Medulla oblongata (tissue), 1 donor: ENCODE measurements at regions not wholly inside any gene's neighbourhood (a gene's known extent, or its start where the extent isn't known, plus 50 kb on each side); places are given as distances from the start of the nearest gene placed in this dataset.
"Not testable (repeated sequence)": the region's sequence is repeated elsewhere in the genome, so short reads cannot be mapped to it uniquely, and the experiment has no call there.

Experiments used
- DNase-seq: peaks from one replicate; pipeline ENCODE4 v3.0.0-alpha.2; 2015; ENCODE audit errors: extremely low spot score

DNA sequence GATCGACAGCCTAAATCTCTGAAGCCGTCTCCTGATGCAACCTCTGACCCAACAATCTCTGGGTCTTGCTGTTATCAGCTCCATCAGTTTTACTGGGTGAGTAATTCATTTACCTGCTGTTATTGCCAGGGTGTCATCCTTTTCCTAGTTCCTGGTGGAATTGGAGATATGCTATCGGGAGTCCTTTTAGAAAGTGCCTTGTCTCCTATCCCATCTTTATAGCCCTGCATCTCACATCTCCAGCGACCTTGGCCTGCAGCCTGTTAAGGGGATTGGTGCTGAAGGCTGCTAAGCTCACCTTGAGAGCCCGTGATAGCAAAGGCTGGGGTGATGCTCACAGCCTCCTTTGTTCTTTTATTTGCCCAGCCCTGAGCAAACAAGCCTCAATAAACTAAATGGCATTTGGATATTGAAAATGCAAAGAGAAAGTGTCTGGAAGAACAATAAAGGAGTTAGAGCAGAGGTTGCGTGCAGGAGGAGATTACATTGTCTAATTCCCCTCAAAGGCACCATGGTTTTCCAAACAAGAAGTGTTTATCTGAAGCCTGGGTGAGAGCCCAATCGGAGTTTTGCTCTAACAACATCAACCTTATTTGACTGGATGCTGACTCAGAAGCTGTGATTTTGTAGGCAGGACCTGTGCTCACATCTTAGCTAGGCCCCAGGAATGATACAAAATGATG, 101.8 kb downstream of the RPLP1 start:
- DNase-seq, result peak; percentile 53

DNA sequence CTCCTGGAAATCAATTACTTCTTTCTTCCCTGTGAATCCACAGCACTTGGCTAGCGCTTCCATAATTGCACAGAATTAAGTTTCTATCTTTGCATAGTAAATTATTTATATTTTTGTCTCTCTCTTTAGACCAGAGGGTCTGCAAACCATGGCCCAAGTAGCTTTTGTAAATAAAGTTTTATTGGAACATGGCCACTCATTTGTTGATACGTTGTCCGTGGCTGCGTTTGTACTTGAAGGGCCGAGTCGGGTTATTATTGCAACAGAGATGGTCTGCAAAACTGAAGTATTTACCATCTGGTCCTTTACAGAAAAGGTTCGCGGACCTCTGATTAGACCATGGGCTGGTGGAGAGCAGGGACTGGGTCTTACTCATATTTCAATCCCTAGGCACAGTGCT, 102.5 kb downstream of the RPLP1 start:
- no peak for DNase-seq

DNA sequence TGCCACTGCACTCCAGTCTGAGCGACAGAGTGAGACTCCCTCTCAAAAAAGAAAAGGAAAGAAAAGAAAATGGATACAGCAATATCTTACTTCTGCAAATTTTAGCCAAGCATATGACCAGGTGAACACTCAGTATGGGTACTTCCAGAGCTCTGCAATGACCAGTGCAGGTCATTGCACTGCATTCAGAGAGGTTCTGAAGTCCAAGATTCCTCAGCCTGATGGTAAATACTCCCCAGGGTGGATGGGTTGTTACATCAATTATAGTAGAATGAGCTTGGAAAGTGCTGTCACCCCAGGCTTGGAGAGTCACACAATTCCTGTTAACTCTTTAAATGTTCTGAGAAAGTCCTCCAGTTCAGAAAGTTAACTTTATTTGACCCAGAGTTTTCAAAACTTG, 103.7 kb downstream of the RPLP1 start:
- no peak for DNase-seq

DNA sequence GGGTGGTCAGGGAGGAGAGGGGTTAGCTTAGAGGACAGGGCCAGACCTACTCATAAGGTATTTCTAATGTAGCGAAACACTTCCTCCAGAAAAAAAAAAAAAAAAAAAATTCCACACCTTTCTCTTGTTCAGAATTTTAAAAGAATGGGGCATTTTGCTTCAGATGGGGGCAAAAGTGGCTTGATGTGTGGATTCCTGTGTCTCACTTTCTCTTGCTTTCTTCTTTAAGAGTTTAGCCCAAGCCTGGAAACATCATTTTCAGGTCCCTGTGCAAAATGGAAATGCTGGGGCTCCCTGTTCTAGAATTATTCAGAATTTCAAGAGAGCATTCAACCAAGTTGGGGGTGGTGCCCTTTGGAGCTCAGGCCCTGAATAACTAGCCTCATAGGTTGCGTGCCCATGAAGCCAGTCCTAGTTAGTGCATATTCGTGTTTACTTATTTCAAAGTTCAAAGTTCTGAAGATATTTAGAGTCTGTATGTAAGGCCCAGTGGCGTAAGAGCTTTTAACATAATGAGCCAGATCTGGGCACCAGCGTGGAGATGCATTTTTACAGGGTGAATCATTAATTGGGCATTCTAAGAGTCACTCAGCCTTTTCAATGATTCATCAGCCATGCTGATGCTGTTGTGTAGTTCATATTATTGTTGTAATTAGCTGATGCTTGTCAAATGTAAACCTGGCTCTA, 104.5 kb downstream of the RPLP1 start:
- DNase-seq, result peak; percentile 38

DNA sequence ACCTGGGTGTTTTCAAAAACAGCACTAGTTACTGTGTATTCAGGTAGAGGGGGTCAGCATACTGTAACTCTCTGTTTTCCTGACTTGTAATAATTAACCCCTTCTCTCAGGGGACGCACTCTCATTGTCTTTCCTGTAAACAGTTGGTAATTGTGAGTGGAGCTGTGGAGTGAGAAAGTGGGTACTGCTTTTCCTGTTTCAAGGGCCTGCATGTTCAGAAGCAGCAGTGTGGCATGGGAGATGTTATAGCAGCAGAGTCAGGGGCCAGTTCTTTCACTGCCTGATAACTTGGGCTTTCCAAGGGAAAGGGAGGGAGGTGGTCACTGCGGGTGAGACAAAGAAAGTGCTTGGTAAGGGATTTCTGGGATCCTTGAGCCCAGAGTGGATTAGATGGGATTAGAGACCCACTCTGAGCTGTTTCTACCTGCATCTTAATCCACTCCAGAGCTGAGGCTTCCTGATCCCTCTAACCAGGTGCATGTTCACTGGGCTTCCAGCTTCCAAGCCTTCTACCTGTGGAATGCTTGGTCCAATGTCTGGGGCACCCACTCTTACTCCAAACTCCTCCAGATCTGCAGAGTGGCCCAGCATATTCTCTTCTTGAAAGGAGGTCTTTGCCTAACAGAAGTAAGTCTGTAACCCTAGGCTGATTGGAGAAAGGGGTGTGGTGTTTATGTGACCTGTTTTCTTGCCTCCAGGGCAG, 105.2 kb downstream of the RPLP1 start:
- no peak for DNase-seq

DNA sequence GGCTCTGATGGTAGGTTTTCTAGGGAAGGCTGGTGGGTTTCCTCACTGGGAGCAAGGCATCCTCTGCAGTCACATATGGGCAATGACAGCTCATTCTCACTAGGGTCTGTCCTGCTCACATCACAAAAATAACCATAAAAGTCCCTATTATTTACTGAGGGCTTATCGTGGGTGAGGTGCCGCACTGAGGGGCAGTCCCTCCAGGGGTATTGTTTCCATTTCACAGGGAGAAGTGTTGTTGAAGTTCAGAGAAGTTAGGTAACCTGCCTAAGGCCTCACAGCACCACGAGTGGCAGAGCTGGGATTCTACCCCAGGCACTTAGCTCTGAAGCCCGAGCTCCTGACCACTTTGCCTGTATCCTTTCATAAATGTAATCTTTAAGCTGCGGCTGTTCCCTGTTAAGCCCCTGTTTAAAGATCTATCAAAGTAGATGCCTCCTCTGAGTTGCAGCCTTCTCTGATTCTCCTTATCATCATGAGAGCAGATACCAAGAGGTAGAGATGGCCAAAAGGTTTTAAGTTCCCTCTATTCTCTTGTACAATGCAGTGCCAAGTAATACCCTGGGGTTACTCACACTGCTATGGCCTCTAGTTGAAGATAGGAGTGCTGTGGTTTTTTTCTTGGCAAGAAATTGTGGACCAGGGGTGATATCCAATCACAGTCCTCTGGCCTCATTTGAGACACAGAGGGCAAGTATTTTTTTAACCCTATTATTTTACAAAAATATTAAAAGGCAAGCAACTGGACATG, 107.0 kb downstream of the RPLP1 start:
- no peak for DNase-seq

DNA sequence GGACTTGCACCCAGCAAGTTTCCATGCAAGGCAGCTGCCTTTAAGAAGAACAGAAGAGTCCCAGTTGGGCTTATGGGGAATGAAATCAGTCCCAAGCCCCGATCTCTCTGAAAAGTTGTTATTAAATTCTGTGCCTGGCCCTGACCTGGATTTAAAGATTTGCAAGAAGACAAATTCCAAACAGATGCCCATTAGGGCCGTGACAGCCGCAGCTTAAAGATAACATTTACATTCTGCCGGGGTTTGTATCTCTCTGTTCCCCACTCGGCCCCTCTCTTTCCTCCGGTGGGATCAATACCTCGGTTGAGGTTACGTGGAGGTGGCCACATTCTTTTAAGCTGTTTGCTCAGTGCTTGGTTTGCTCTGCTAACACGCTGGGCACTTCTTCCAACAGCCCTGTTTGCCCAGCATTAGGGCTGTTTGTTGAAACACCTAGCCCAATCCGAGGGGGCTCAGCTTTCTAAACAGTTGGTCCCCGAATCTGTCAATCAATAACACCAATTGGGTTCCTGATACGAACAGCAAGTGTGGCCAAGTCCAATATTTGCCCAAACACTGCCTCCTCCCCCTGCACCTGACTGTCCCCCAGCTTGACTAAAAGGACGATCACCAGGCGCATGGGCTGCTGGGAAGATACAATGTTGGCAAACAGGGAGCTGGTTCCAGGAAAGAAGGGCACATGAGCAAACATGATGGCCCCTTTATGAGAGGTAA, 108.6 kb downstream of the RPLP1 start:
- no peak for DNase-seq

DNA sequence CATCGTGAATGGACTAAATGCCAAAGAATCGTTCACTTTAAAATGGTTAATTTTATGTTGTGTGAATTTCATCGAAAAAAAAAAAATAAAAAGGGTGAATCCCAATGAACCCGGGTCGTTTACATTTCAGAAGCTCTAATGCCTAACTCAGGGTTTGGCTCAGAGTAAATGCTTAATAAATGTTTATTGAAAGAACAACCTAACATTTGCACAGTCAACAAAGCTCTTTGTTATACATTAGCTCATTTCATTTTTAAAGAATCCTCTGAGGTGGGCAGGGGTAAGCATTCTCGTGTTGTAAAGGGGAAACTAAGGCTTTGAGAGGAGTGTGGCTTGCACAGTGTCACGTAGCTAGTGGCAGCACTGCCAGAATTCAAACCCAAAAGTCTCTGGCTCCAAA, 109.5 kb downstream of the RPLP1 start:
- DNase-seq, result no peak

DNA sequence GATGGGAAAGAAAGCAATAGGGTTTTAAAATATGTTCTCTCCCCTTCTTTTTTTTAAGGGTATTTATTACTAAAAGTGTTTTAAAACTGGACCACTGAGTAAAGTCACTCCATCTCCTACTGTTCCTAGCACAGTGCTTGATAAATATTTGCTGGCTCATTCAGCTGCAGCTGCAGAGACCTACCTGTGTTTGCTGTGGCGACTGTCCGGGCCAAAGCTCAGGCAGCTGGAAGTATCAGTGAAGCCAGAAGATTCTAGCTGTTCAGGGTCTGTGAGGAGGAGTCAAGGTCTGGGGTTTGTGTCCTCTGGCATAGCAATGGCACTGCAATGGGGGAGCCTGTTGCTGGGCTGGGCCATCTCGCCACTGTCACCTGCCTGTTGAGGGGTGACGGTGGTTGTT, 109.9 kb downstream of the RPLP1 start:
- no peak for DNase-seq

DNA sequence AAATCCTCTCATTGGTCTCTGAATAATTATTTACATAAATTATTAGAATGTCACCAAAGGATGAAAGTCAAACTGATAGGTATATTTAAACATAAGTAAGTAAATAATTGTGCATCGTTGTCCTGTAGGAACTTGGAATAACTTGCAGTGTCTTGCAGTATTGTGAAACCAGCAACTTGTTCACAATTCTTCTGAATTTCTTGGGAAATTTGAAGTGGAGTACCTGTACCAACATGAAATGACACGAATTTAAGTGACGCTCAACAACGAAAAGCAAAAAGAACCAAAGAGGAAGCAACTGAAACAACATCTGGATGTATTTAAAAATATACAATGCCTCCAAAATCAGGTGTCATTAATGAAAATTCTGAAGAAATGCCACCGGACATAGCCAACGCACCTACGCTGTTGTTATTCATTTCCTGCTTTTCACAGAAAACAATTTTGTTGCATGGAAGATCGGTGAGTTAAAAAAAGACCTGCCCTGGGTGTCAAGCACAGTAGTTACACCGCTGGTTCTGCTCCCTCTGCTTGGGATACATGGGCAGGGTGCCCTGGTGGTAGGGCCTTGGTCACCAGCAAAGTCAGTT, 112.5 kb downstream of the RPLP1 start:
- DNase-seq, result no peak

DNA sequence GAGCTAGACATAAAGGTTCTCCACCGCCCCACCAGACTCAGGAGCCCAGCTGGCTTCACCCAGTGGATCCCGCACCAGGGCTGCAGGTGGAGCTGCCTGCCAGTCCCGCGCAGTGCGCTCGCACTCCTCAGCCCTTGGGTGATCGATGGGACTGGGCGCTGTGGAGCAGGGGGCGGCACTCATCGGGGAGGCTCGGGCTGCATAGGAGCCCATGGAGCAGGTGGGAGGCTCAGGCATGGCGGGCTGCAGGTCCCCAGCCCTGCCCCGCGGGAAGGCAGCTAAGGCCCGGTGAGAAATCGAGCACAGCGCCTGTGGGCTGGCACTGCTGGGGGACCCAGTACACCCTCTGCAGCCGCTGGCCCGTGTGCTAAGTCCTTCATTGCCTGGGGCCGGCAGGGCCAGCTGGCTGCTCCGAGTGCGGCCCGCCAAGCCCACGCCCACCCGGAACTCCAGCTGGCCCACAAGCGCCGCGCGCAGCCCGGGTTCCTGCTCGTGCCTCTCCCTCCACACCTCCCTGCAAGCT, 114.7 kb downstream of the RPLP1 start:
- DNase-seq, result not testable (repeated sequence)

DNA sequence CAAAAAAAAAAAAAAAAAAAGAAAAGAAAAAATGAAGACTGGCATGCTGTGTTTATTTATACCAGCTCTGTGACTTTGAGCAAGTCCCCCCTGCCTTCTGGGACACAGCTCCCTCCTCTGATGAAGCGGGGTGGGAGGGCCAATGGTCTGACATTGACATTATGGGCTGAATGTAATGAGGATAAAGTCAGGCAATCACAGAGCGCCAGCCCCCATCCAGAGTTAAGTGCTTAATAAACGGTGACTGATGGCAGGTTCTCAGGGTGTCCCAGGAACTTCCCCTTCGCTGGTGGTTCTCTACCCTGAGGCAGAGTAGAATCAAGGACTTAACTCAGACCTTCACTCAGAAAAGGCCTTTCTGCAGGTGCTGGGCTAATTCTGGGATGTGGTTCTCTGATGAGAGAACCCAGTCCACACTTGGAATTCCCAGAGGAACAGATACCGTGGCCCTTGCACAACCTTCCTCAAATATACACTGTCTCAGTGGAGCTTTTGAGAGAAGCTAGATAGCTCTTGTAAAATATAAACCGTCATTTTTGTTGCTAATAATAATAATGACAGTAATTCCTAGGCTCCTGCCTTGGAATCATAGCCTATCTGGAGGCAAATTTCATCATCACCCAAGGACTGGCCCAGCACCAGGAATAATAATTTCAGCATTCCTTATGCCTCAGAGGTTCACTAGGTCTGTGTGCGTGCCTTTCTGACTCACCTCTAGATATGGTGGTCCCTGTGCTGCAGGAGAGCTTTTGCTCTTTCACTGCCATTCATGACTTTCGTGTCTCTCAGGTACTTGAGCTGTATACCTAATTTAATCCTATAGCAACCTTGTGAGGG, 115.8 kb downstream of the RPLP1 start:
- no peak for DNase-seq

DNA sequence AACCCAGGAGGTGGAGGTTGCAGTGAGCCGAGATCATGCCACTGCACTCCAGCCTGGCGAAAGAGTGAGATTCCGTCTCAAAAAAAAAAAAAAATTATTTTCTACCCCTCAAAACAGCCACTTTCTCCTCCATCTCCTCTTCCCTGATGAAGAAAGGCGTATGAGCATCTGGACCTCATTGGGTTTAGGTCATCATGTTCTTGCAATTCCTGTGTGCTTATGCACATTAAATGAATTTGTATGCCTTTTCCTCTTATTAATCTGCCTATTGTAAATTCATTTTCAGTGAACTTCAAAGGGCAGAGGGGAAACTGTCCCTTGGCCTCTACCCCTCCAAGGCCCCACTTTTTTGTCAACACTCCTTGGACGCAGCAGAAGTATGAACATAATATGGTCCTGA, 117.8 kb downstream of the RPLP1 start:
- DNase-seq, result no peak

DNA sequence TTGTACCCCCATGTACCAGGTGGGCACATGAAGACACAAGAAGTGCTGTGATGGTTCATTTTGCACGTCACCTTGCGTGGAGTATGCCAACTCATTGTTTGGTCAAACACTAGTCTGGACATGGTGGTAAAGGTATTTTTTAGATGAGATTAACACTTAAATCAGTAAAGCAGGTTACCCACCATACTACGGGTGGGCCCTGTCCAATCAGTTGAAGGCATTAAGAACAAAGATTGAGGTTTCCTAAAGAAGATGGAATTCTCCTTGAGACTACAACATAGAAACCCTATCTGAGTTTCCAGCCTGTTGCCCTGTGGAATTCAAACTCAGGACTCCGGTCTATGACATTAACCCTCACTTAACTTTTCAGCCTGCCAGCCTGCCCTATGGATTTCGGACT, 118.4 kb downstream of the RPLP1 start:
- no peak for DNase-seq

DNA sequence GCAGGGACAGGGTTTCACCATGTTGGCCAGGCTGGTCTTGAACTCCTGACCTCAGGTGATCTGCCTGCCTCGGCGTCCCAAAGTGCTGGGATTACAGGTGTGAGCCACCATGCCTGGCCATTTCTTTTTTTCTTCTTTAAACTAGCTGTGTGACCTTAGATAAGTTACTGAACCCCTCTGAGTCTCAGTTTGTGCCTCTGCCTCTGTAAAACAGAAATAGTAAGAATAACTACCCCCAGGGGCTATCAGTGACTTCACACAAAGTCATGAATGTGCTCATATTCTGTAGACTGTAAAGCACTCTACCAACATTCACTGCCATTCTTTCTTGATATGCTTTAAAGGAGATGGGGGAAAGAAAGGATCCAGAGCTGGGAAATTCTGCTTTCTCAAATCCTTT, 120.7 kb downstream of the RPLP1 start:
- DNase-seq, result not testable (repeated sequence)

DNA sequence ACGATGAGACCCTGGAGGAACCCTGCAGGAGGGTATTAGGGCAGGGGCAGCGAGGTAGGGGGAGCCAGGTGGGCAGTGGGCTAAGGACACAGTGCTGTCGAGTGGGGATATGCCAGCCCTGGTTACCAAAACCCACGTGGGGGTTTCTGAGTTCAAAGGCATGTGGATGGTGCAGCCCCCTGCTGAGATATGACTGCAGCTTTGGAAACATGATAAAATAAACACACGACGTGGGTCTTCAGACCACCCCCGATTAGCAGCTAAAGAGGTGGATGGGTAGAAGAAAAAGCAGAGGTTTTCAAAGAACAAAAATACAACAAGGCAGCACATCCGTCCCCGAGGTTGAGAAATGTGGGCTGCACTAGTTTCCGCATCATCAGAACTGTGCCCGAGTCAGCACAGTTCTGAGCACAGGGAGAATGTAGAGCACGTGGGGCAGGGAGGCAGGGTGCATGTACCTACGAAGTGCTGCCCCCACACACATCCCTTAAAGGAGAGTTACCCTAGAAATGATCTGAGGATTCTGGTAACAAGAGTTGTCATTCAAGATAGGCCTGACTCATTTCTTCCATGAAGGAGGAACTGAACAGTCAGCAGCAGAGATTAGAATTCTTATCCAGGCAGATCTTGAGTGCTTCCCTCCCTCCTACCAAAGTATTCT, 121.3 kb downstream of the RPLP1 start:
- no peak for DNase-seq

DNA sequence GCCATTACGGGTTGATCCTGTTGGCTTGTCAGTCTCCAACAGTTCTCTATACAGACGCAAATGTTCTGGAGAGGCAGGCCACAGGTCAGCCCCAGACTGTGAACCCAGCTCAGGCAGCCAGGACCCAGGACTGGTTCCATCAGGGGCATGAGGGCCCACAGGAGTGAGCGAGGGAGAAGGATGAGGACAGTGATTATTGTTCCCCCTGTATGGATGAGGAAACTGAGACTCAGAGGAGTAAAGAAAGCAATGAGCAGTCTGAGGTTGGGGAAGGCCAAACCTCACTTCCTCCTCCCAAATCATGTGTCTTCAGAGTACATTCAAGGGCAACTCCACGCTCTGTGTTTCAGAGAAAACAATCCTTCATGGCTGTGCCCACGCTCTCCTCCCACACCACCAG, 121.9 kb downstream of the RPLP1 start:
- DNase-seq, result no peak

DNA sequence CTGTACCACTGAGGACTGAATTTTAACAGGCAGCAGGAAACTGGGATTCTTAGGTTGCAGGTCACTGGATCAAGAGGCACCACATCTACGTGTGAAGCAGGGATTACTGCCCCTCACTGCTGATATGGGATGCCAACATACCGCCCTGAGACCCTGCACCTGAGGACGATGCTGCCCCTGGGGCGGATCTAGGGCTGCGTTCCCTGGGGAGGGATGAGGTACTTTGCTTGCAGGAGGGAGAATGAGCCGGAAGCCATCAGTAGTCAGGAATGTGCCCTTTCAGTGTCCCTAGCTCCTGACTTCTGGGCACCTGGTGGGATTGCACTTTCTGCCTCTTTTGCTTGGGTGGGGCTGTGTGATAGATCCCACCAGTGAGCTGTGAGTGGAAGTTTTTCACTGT, 122.8 kb downstream of the RPLP1 start:
- no peak for DNase-seq

DNA sequence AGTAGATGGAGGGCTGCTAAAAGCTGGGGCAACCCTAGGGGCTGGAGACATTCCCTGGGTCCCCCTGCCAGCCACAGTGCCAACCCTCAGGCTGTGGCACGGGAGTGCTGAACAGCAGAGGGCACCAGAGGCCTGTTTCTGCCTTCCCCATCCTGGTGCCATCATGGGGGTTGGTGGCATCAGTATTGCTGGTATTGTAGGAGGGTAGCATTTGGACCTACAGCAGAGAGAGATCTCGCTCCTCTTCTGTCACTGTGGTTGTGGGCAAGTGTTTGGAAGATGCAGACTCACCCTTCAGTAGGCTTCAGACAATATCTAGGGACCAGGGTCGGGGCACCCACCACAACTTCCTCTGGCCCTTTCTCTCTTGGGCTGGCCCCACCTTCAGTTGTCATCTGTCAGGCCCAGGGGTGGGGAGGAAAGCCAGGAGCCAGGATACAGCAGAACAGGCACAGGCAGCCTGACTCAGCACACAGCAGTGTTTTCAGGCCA, 123.5 kb downstream of the RPLP1 start:
- peak; percentile 76 for DNase-seq
